DND-41 (cell line): ENCODE measurements at regions not wholly inside any gene's neighbourhood (a gene's known extent, or its start where the extent isn't known, plus 50 kb on each side); places are given as distances from the start of the nearest gene placed in this dataset.

Source experiments
- ATAC-seq: fragments of 200-7000 bp; cut with Tn5 transposase; 3 replicates; pipeline ENCODE4 v1.9.1; 2021; ENCODE audit warnings: low read depth; ENCODE audit not compliant: insufficient read depth
- DNase-seq: peaks from one replicate; pipeline ENCODE4 v3.0.0-alpha.2; 2020
- H2AFZ ChIP-seq: 2 replicates; pipeline ENCODE4 v1.6.0; 2012; ENCODE audit warnings: low read depth, low read length
- H3K27ac ChIP-seq: 2 replicates; pipeline ENCODE4 v1.5.1; 2012; ENCODE audit warnings: low read length, inconsistent platforms
- H3K27me3 ChIP-seq: fragments of 200-600 bp; sonication (generic); 2 replicates; pipeline ENCODE4 v1.6.0; 2012; ENCODE audit warnings: low read length, mild to moderate bottlenecking, inconsistent platforms; ENCODE audit not compliant: insufficient read depth, poor library complexity
- H3K36me3 ChIP-seq: 2 replicates; pipeline ENCODE4 v1.5.1; 2012; ENCODE audit warnings: low read length, inconsistent platforms; ENCODE audit not compliant: insufficient read depth
- H3K4me1 ChIP-seq: 2 replicates; pipeline ENCODE4 v1.5.1; 2012; ENCODE audit warnings: mild to moderate bottlenecking, low read length; ENCODE audit not compliant: insufficient read depth
- H3K4me2 ChIP-seq: 2 replicates; pipeline ENCODE4 v1.6.0; 2012; ENCODE audit warnings: mild to moderate bottlenecking, moderate library complexity, low read length, inconsistent platforms; ENCODE audit not compliant: insufficient read depth
- H3K4me3 ChIP-seq, 2 experiments: fragments of 200-600 bp in 1 of 2; shearing (Covaris generic) in 1 of 2; 2 replicates each; pipeline ENCODE4 v1.5.1; 2012 to 2016; ENCODE audit warnings: inconsistent platforms in 2 of 2, low read length in 2 of 2, mild to moderate bottlenecking in 2 of 2, low read depth in 1 of 2, moderate library complexity in 1 of 2
- H3K79me2 ChIP-seq: 2 replicates; pipeline ENCODE4 v1.6.0; 2012; ENCODE audit warnings: low read length, inconsistent platforms; ENCODE audit not compliant: insufficient read depth
- H3K9ac ChIP-seq: 2 replicates; pipeline ENCODE4 v1.6.0; 2012; ENCODE audit warnings: low read depth, mild to moderate bottlenecking, inconsistent platforms, low read length, moderate library complexity
- H3K9me3 ChIP-seq: 2 replicates; pipeline ENCODE4 v1.5.1; 2012; ENCODE audit warnings: low read length, moderate library complexity, mild to moderate bottlenecking, inconsistent platforms; ENCODE audit not compliant: insufficient read depth, severe bottlenecking
- H4K20me1 ChIP-seq: 2 replicates; pipeline ENCODE4 v1.6.0; 2012; ENCODE audit warnings: low read length; ENCODE audit not compliant: insufficient read depth
- EZH2 ChIP-seq: IDR thresholded peaks from 3 replicates; pipeline ENCODE4 v1.6.1; 2012; ENCODE audit warnings: borderline replicate concordance, low read depth, mild to moderate bottlenecking, moderate library complexity, low read length, inconsistent platforms; ENCODE audit not compliant: severe bottlenecking
- TF ChIP-seq, protein P1 (sequence below): IDR thresholded peaks from 2 replicates; pipeline ENCODE4 v1.5.1; 2012; ENCODE audit warnings: borderline replicate concordance, low read length, moderate library complexity, mild to moderate bottlenecking; ENCODE audit not compliant: poor library complexity, severe bottlenecking; ENCODE audit errors: extremely low read depth

- H2AFZ ChIP-seq = no peak overlapping the region
- no peaks in the 10 kb centered on the region for H3K9me3 ChIP-seq
- H3K79me2 ChIP-seq = no peaks in the 10 kb centered on the region
- DNase-seq = no peak
- H3K9ac ChIP-seq = no peak overlapping the region
- TF ChIP-seq, protein P1, sequence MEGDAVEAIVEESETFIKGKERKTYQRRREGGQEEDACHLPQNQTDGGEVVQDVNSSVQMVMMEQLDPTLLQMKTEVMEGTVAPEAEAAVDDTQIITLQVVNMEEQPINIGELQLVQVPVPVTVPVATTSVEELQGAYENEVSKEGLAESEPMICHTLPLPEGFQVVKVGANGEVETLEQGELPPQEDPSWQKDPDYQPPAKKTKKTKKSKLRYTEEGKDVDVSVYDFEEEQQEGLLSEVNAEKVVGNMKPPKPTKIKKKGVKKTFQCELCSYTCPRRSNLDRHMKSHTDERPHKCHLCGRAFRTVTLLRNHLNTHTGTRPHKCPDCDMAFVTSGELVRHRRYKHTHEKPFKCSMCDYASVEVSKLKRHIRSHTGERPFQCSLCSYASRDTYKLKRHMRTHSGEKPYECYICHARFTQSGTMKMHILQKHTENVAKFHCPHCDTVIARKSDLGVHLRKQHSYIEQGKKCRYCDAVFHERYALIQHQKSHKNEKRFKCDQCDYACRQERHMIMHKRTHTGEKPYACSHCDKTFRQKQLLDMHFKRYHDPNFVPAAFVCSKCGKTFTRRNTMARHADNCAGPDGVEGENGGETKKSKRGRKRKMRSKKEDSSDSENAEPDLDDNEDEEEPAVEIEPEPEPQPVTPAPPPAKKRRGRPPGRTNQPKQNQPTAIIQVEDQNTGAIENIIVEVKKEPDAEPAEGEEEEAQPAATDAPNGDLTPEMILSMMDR = no peak
- no peak for TF ChIP-seq EZH2
- peaks cover 4% of the 10 kb centered on the region; the same call in 1 of the 2 replicates for H3K4me1 ChIP-seq
- H4K20me1 ChIP-seq = no peaks in the 10 kb centered on the region
- H3K27me3 ChIP-seq = no peaks in the 10 kb centered on the region
- no peak overlapping the region for H3K4me3 ChIP-seq
- H3K36me3 ChIP-seq = no peaks in the 10 kb centered on the region
- H3K4me2 ChIP-seq = no peak overlapping the region
- ATAC-seq = no peak
- H3K27ac ChIP-seq = no peak overlapping the region
Measured at GRCh38 chr6:6883011-6883410, 224.8 kb upstream of the RREB1 start.

DNA sequence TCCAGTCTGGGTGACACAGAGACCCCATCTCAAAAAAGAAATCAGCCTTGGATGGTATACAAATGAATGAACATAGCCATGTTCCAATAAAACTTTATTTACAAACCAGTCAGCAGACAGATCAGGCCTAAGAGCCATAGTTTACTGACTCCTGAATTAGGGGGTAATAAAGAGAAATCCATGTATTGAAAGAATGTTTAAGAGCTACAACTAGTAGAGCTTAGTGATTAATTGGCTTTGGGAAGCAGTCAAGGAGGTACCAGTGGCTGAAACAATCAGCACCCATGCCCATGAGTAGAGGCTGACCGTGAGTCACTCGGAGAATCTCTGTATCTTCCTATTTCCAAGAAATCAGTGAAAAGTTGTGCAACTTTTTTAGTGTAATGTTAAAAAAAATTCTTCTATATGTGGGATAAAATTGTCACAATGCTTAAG, 223.6 kb upstream of the RREB1 start:
- no peak for DNase-seq
- H3K27ac ChIP-seq = no peak overlapping the region
- no peaks in the 10 kb centered on the region for H3K36me3 ChIP-seq
- no peak overlapping the region for H3K4me3 ChIP-seq
- H2AFZ ChIP-seq = no peak overlapping the region
- no peaks in the 10 kb centered on the region for H4K20me1 ChIP-seq
- no peaks in the 10 kb centered on the region for H3K9me3 ChIP-seq
- no peak overlapping the region for H3K9ac ChIP-seq
- no peak for TF ChIP-seq EZH2
- ATAC-seq = no peak
- no peaks in the 10 kb centered on the region for H3K79me2 ChIP-seq
- H3K4me2 ChIP-seq = no peak overlapping the region
- H3K27me3 ChIP-seq = no peaks in the 10 kb centered on the region
- H3K4me1 ChIP-seq = no peaks in the 10 kb centered on the region

GRCh38 chr6:6884916-6885315, 222.8 kb upstream of the RREB1 start:
- Histone ChIP-seq H3K9ac (no peak overlapping the region), H3K4me1 (no peaks in the 10 kb centered on the region), H2AFZ (no peak overlapping the region), H3K27me3 (no peaks in the 10 kb centered on the region), H3K4me3 (no peak overlapping the region), H3K4me2 (no peak overlapping the region), H3K79me2 (no peaks in the 10 kb centered on the region), H4K20me1 (no peaks in the 10 kb centered on the region), H3K27ac (no peak overlapping the region), H3K9me3 (no peaks in the 10 kb centered on the region), H3K36me3 (no peaks in the 10 kb centered on the region)
- no peak for ATAC-seq
- no peak for TF ChIP-seq EZH2
- TF ChIP-seq, protein P1 = no peak
- DNase-seq = no peak

GRCh38 chr6:6885521-6886170, 222.1 kb upstream of the RREB1 start:
- Histone ChIP-seq H2AFZ (no peak overlapping the region), H3K27ac (no peak overlapping the region)

More at GRCh38 chr6:6885521-6886170, 222.1 kb upstream of the RREB1 start:
- DNase-seq = no peak
- H3K9me3 ChIP-seq = no peaks in the 10 kb centered on the region
- H4K20me1 ChIP-seq = no peaks in the 10 kb centered on the region
- H3K79me2 ChIP-seq = no peaks in the 10 kb centered on the region
- TF ChIP-seq, protein P1 = no peak
- TF ChIP-seq EZH2 = no peak
- no peak overlapping the region for H3K4me3 ChIP-seq
- H3K9ac ChIP-seq = no peak overlapping the region
- no peaks in the 10 kb centered on the region for H3K36me3 ChIP-seq
- H3K4me2 ChIP-seq = no peak overlapping the region
- no peaks in the 10 kb centered on the region for H3K27me3 ChIP-seq
- no peak for ATAC-seq
- H3K4me1 ChIP-seq = no peaks in the 10 kb centered on the region
